Stimulated activated naive CD8-positive, alpha-beta T cell treated with anti-CD3 and anti-CD28 coated beads, Interleukin-15, Interleukin-2, amounts not matched to agents 100 U/mL and 50 U/mL, for 24 hours (primary cell): ENCODE measurements at regions not wholly inside any gene's neighbourhood (a gene's known extent, or its start where the extent isn't known, plus 50 kb on each side); places are given as distances from the start of the nearest gene placed in this dataset.
"Not testable (repeated sequence)": the region's sequence is repeated elsewhere in the genome, so short reads cannot be mapped to it uniquely, and the experiment has no call there.

Experiments used
- ATAC-seq: fragments of 150-1000 bp; cut with Tn5 transposase; one replicate; pipeline ENCODE4 v1.10.0; 2021
- DNase-seq: peaks from one replicate; pipeline ENCODE4 v3.0.0; 2021

DNA sequence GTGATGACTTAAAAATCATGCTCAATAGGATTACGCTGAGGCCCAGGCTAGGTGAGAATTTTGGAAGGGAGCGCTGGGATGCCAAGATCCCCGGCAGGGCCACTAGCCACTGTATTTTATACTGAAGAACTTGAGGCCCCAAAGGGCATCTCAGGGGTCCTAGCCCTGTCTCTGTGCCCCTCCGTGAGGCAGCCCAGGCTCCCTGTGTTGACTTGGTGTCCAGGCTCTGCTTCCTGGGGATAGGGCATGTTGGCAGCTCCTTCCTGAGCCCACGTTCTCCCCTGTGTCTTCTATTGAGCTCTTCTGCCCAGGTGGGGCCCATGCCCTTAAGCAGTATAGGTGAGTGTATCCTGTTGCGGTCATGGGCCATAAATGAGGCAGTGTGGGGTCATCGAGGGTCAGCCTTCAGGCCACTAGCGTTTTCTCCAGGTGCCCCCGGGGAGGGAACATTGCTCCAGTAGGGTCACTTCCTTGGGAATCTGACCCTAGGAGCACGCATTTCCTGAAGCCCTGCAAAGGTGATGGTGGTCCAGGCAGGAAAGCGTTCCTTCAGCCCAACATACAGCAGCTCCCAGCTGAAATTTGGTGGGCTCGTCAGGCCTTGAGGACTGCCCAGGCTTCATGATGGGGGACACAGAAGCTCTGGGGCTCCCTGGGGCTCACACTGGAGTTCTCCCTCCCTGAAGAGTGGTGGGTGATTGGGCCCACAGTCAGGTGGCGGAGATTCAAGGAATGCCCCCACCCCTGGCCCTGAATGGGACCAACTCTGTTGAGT lies 189.4 kb downstream of the UBE3A start:
- ATAC-seq: no peak
- no peak for DNase-seq

DNA sequence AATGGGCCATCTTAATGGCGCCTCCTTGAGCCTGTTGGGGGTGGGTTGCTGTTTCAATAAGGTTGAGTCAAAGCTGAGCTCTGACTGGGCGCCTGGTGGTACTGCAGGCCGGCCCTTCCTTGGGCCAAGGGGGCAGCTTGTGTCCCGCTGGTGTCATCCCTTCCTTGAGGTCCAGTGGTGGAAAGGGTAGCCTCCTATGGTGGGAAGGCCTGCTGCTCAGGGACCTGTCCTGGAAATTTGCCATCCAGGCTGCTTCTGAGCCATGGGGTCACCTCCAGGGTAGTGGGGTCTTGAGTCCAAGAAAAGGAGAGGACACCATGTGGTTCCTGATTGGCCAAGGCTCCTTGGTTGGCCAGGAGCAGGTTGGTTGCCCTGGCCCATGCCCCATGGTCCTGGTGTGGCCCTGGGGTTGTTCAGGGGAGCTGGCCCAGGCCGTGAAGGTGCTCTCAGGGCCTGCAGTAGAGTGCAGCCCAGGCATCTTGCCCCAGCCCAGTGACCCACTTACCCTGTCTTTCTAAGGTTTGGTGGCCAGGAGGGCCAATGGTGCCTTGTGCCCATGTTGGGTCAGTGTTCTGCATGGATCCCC lies 188.7 kb downstream of the UBE3A start:
- no peak for ATAC-seq

DNA sequence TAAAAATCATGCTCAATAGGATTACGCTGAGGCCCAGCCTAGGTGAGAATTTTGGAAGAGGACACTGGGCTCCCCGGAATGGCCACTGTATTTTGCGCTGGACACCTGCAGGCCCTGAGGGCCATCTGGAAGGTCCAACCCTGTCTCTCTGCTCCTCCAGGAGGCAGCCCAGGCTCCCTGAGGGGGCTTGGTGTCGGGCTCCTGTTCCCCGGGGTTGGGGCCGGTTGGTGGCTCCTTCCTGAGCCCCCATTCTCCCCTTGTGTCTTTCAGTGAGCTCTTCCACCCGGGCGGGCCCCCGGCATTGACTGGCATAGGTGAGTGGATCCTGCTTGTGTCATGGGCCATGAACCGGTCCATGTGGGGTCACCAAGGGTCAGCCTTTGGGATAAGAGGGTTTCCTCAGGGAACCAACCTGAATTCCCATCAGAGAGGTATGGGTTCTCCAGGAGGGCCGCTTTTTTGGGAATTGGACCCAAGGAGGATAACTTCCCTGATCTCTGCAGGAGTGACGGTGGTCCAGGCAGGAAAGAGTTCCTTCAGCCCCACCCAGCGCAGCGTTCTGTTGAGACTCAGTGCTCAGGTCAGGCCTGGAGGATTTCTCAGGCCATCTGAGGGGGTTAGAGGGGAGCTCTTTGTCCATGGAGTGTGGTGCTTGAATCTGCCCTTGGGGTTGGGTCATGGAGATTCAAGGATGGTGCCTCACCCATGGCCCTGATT lies 187.8 kb downstream of the UBE3A start:
- no peak for ATAC-seq
- no peak for DNase-seq

More for the DNA sequence above, 188.7 kb downstream of the UBE3A start:
- no peak for DNase-seq

DNA sequence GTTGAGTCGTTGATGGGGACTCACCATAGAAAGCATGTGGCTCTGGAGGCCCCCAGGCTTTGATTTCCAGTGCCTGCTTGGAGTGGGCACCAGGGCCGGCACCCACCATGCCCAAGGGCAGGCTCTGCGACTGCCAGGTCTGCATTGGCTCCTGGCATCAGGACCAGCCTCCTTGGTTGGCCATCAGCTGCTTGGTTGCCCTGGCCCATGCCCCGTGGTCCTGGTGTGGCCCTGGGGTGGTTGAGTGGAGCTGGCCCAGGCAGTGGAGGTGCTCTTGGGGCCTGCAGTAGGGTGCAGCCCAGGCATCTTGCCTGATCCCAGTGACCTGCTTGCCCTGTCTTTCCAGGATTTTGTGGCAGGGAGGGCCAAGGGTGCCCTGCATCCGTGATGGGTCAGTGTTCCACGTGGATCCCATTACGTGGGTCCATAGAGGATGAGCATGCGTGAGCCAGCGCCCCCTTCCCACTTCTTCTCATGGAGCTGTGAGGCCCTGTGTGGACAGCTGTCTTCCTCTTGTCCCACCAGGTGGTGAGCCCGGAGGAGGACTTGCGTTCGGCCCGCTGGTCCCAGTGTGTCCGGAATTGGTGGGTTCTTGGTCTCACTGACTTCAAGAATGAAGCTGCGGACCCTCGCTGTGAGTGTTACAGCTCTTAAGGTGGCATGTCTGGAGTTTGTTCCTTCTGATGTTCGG lies 187.0 kb downstream of the UBE3A start:
- no peak for DNase-seq
- ATAC-seq: no peak

DNA sequence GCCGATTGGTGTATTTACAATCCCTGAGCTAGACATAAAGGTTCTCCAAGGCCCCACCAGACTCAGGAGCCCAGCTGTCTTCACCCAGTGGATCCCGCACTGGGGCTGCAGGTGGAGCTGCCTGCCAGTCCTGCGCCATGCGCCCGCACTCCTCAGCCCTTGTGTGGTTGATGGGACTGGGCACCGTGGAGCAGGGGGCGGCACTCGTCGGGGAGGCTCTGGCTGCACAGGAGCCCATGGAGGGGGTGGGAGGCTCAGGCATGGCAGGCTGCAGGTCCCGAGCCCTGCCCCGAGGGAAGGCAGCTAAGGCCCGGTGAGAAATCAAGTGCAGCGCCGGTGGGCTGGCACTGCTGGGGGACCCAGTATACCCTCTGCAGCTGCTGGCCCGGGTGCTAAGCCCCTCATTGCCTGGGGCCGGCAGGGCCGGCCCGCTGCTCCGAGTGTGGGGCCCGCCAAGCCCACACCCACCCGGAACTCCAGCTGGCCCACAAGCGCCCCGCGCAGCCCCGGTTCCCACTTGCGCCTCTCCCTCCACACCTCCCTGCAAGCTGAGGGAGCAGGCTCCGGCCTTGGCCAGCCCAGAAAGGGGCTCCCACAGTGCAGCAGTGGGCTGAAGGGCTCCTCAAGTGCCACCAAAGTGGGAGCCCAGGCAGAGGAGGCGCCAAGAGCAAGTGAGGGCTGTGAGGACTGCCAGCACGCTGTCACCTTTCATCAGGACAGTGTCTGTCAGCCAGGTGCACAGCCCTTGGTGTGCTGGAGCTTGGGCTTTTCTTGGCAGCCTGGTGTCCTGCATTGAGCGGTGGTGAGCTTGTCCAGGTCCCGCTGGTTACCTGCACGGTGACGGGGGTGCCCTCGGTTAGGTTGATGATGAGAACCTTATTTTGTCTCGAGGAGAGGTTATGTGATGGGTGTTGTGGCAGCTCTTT lies 185.5 kb downstream of the UBE3A start:
- ATAC-seq, DNase-seq: not testable (repeated sequence)

DNA sequence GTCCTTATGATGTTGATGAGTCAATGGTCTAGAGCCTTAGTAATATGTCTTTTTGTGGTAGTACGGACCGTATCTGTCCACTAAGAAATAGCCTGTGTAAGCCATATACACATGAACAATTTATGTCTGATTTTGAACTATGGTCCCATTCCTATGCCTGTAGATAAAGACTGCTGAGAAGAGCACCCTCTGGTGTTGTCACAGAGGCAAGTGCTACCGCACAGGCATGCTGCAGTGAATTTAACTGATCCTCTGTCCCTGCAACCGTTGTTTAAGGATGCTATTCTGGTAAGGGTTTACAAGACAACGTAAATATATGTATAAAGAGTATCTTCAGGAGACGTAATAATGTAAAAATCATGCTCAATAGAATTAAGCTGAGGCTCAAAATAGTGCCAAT lies 170.7 kb downstream of the UBE3A start:
- ATAC-seq: no peak
- no peak for DNase-seq
